Testis (tissue), 2 donors: ENCODE measurements at regions not wholly inside any gene's neighbourhood (a gene's known extent, or its start where the extent isn't known, plus 50 kb on each side); places are given as distances from the start of the nearest gene placed in this dataset.

Experiments
- CTCF ChIP-seq, 3 experiments: fragments of 450-650 bp in 2 of 3; fragments of 200-600 bp in 1 of 3; sonication (generic) in 1 of 3; IDR thresholded peaks; one replicate each; pipeline ENCODE4 v1.5.1; 2016 to 2019; ENCODE audit warnings: antibody characterized with exemption in 3 of 3, mild to moderate bottlenecking in 2 of 3, moderate library complexity in 1 of 3
- POLR2A ChIP-seq: fragments of 450-650 bp; IDR thresholded peaks from one replicate; pipeline ENCODE4 v1.6.1; 2017; ENCODE audit warnings: antibody characterized with exemption, mild to moderate bottlenecking, moderate library complexity

- TF ChIP-seq CTCF (IDR thresholded peaks at IDR 0.05) (peak in 1 of 3 experiments; percentile 46), POLR2A (no peak)
These were observed 306.0 kb downstream of the FBXO15 start for GRCh38 chr18:73841661-73842060.
